IPS-15b (cell line): ENCODE measurements at regions not wholly inside any gene's neighbourhood (a gene's known extent, or its start where the extent isn't known, plus 50 kb on each side); places are given as distances from the start of the nearest gene placed in this dataset.

ENCODE experiments used
- H3K27me3 ChIP-seq: one replicate; pipeline ENCODE4 v1.6.1; 2013; ENCODE audit warnings: low read length; ENCODE audit not compliant: control insufficient read depth, insufficient read depth
- H3K36me3 ChIP-seq: one replicate; pipeline ENCODE4 v1.6.1; 2013; ENCODE audit warnings: low read length; ENCODE audit not compliant: control insufficient read depth, insufficient read depth
- H3K4me1 ChIP-seq: one replicate; pipeline ENCODE4 v1.6.1; 2013; ENCODE audit warnings: mild to moderate bottlenecking, low read length; ENCODE audit not compliant: control insufficient read depth, insufficient read depth
- H3K4me3 ChIP-seq: one replicate; pipeline ENCODE4 v1.5.1; 2013; ENCODE audit warnings: low read depth, low read length
- H3K9ac ChIP-seq: one replicate; pipeline ENCODE4 v1.6.1; 2013; ENCODE audit warnings: low read depth, mild to moderate bottlenecking, low read length
- H3K9me3 ChIP-seq: one replicate; pipeline ENCODE4 v1.6.1; 2013; ENCODE audit warnings: mild to moderate bottlenecking, low read length; ENCODE audit not compliant: control insufficient read depth, insufficient read depth

GRCh38 chr14:105776924-105777323, 250.5 kb downstream of the TMEM121 start:
- H3K36me3 ChIP-seq: no peaks in the 10 kb centered on the region
- no peaks in the 10 kb centered on the region for H3K4me1 ChIP-seq
- H3K4me3 ChIP-seq: no peak overlapping the region
- peaks cover 9% of the 10 kb centered on the region for H3K9me3 ChIP-seq
- H3K27me3 ChIP-seq: no peaks in the 10 kb centered on the region
- H3K9ac ChIP-seq: no peak overlapping the region

- Histone ChIP-seq H3K36me3 (no peaks in the 10 kb centered on the region), H3K9me3 (peaks cover 17% of the 10 kb centered on the region), H3K9ac (no peak overlapping the region), H3K27me3 (no peaks in the 10 kb centered on the region), H3K4me1 (no peaks in the 10 kb centered on the region), H3K4me3 (no peak overlapping the region)
Observed at GRCh38 chr14:105783707-105784106, 257.3 kb downstream of the TMEM121 start.

- Histone ChIP-seq H3K27me3 (no peaks in the 10 kb centered on the region), H3K36me3 (no peaks in the 10 kb centered on the region), H3K9ac (no peak overlapping the region), H3K4me1 (no peaks in the 10 kb centered on the region), H3K9me3 (peaks cover 16% of the 10 kb centered on the region), H3K4me3 (no peak overlapping the region)
Observed at GRCh38 chr14:105793836-105794235, 267.5 kb downstream of the TMEM121 start.

- Histone ChIP-seq H3K4me3 (no peak overlapping the region), H3K4me1 (no peaks in the 10 kb centered on the region), H3K36me3 (no peaks in the 10 kb centered on the region), H3K9ac (no peak overlapping the region), H3K27me3 (no peaks in the 10 kb centered on the region), H3K9me3 (peaks cover 8% of the 10 kb centered on the region)
Observed at GRCh38 chr14:105797546-105797945, 271.2 kb downstream of the TMEM121 start.

- no peak overlapping the region for H3K9ac ChIP-seq
- H3K4me1 ChIP-seq: no peaks in the 10 kb centered on the region
- H3K9me3 ChIP-seq: peaks cover 20% of the 10 kb centered on the region
- no peaks in the 10 kb centered on the region for H3K36me3 ChIP-seq
- no peak overlapping the region for H3K4me3 ChIP-seq
- H3K27me3 ChIP-seq: no peaks in the 10 kb centered on the region
Observed at GRCh38 chr14:105805701-105806100, 279.3 kb downstream of the TMEM121 start.

GRCh38 chr14:105806568-105806967, 280.2 kb downstream of the TMEM121 start:
- peaks cover 20% of the 10 kb centered on the region for H3K9me3 ChIP-seq
- no peaks in the 10 kb centered on the region for H3K36me3 ChIP-seq
- H3K4me3 ChIP-seq: no peak overlapping the region
- H3K9ac ChIP-seq: no peak overlapping the region
- H3K27me3 ChIP-seq: no peaks in the 10 kb centered on the region
- no peaks in the 10 kb centered on the region for H3K4me1 ChIP-seq

- H3K4me1 ChIP-seq: no peaks in the 10 kb centered on the region
- H3K27me3 ChIP-seq: no peaks in the 10 kb centered on the region
- no peaks in the 10 kb centered on the region for H3K36me3 ChIP-seq
- H3K4me3 ChIP-seq: no peak overlapping the region
- no peak overlapping the region for H3K9ac ChIP-seq
- H3K9me3 ChIP-seq: peaks cover 17% of the 10 kb centered on the region
Observed at GRCh38 chr14:105817971-105818711, 291.8 kb downstream of the TMEM121 start.

GRCh38 chr14:105818712-105819005, 292.3 kb downstream of the TMEM121 start:
- no peaks in the 10 kb centered on the region for H3K4me1 ChIP-seq
- no peaks in the 10 kb centered on the region for H3K36me3 ChIP-seq
- peaks cover 17% of the 10 kb centered on the region for H3K9me3 ChIP-seq
- no peak overlapping the region for H3K4me3 ChIP-seq
- no peaks in the 10 kb centered on the region for H3K27me3 ChIP-seq
- no peak overlapping the region for H3K9ac ChIP-seq

- no peaks in the 10 kb centered on the region for H3K27me3 ChIP-seq
- no peaks in the 10 kb centered on the region for H3K4me1 ChIP-seq
- H3K36me3 ChIP-seq: no peaks in the 10 kb centered on the region
- H3K9me3 ChIP-seq: peaks cover 6% of the 10 kb centered on the region
- no peak overlapping the region for H3K4me3 ChIP-seq
- H3K9ac ChIP-seq: no peak overlapping the region
Observed at GRCh38 chr14:105830171-105830570, 303.8 kb downstream of the TMEM121 start.

- H3K9me3 ChIP-seq: peaks cover 29% of the 10 kb centered on the region
Observed at GRCh38 chr14:105836160-105836559, 309.8 kb downstream of the TMEM121 start.

GRCh38 chr14:105836730-105837129, 310.3 kb downstream of the TMEM121 start:
- Histone ChIP-seq H3K9ac (no peak overlapping the region), H3K36me3 (no peaks in the 10 kb centered on the region), H3K9me3 (peaks cover 29% of the 10 kb centered on the region), H3K4me1 (no peaks in the 10 kb centered on the region), H3K27me3 (no peaks in the 10 kb centered on the region), H3K4me3 (no peak overlapping the region)

More at GRCh38 chr14:105836160-105836559, 309.8 kb downstream of the TMEM121 start:
- Histone ChIP-seq H3K9ac (no peak overlapping the region), H3K27me3 (no peaks in the 10 kb centered on the region), H3K36me3 (no peaks in the 10 kb centered on the region), H3K4me3 (no peak overlapping the region), H3K4me1 (no peaks in the 10 kb centered on the region)

- Histone ChIP-seq H3K9me3 (peaks cover 29% of the 10 kb centered on the region), H3K36me3 (no peaks in the 10 kb centered on the region)
Observed at GRCh38 chr14:105837349-105838063, 311.1 kb downstream of the TMEM121 start.

More at GRCh38 chr14:105837349-105838063, 311.1 kb downstream of the TMEM121 start:
- Histone ChIP-seq H3K4me3 (no peak overlapping the region), H3K9ac (no peak overlapping the region), H3K4me1 (no peaks in the 10 kb centered on the region), H3K27me3 (no peaks in the 10 kb centered on the region)
